ENCODE measurements at regions not wholly inside any gene's neighbourhood (a gene's known extent, or its start where the extent isn't known, plus 50 kb on each side); places are given as distances from the start of the nearest gene placed in this dataset.

- no peak overlapping the region for H3K27ac ChIP-seq (ENCODE audit: low read length)
- H3K4me3 ChIP-seq (ENCODE audit: low read length): no peak overlapping the region
- DNase-seq: no peak
- no peaks in the 10 kb centered on the region for H3K9me3 ChIP-seq (ENCODE audit: control insufficient read depth, low read length)
- 91% methylated on average over 2 of the region's 2 CpGs for WGBS
- ATAC-seq: no peak
- intact Hi-C loops (cut with DNase I): no loop called here
- H3K4me1 ChIP-seq (ENCODE audit: control insufficient read depth, insufficient read depth, low read length): no peaks in the 10 kb centered on the region
- no peaks in the 10 kb centered on the region for H3K27me3 ChIP-seq (ENCODE audit: control insufficient read depth, insufficient read depth)
These were observed 1240.3 kb upstream of the MAP3K7 start for GRCh38 chr6:91827151-91827550.

DNA sequence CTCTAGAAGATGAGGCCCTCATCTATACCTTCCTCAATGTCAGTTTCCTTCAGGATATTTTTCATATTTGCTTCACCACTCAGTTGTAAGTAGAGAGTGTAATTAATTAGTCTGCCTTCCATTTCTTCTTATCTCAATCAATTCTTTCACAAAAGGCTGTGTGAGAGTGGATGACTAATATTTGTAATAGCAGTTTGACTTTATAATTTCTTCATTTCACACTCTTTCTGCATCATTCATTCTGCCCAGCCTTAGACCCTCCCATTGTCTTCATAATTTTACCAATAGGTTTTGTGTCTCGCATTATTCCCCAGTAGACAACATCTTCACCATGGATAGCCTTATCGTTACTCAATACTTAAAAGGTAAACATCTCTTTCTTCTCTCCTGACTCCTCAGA lies 1239.3 kb upstream of the MAP3K7 start:
- Histone ChIP-seq H3K4me1 (ENCODE audit: control insufficient read depth, insufficient read depth, low read length) (no peaks in the 10 kb centered on the region), H3K4me3 (ENCODE audit: low read length) (no peak overlapping the region), H3K27me3 (ENCODE audit: control insufficient read depth, insufficient read depth) (no peaks in the 10 kb centered on the region), H3K9me3 (ENCODE audit: control insufficient read depth, low read length) (no peaks in the 10 kb centered on the region), H3K27ac (ENCODE audit: low read length) (no peak overlapping the region)
- 93% methylated on average over 2 of the region's 2 CpGs for WGBS
- no peak for ATAC-seq
- no peak for DNase-seq
- intact Hi-C loops (cut with DNase I): no loop called here

DNA sequence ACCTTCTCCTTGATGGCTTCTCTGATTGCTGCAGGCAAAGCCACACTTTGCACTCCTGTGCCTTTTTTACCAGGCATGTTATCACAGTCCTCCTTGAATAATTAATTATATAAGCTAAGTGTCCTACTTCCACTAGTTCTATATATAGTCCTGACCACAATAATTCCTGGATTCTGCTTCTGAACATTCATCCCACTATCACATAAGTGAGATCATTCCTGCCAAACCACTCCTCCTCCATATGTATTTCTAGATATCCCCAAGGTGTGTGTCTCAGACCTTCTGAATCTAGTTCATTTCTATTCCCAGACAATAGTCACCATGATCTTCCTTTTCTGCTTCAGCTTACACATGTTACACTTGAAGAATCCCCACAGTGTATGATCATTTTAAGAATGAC lies 1237.5 kb upstream of the MAP3K7 start:
- no peak for ATAC-seq
- intact Hi-C loops (cut with DNase I): no loop called here

GRCh38 chr6:91822581-91822980 lies 1235.7 kb upstream of the MAP3K7 start:
- Histone ChIP-seq H3K27me3 (ENCODE audit: control insufficient read depth, insufficient read depth) (no peaks in the 10 kb centered on the region), H3K4me1 (ENCODE audit: control insufficient read depth, insufficient read depth, low read length) (no peaks in the 10 kb centered on the region), H3K27ac (ENCODE audit: low read length) (no peak overlapping the region), H3K4me3 (ENCODE audit: low read length) (no peak overlapping the region), H3K9me3 (ENCODE audit: control insufficient read depth, low read length) (no peaks in the 10 kb centered on the region)
- intact Hi-C loops (cut with DNase I): no loop called here
- ATAC-seq: no peak
- DNase-seq: no peak

More for the DNA sequence above, 1237.5 kb upstream of the MAP3K7 start:
- H3K4me1 ChIP-seq (ENCODE audit: control insufficient read depth, insufficient read depth, low read length): no peaks in the 10 kb centered on the region
- H3K27me3 ChIP-seq (ENCODE audit: control insufficient read depth, insufficient read depth): no peaks in the 10 kb centered on the region
- H3K4me3 ChIP-seq (ENCODE audit: low read length): no peak overlapping the region
- H3K9me3 ChIP-seq (ENCODE audit: control insufficient read depth, low read length): no peaks in the 10 kb centered on the region
- no peak overlapping the region for H3K27ac ChIP-seq (ENCODE audit: low read length)
- no peak for DNase-seq

DNA sequence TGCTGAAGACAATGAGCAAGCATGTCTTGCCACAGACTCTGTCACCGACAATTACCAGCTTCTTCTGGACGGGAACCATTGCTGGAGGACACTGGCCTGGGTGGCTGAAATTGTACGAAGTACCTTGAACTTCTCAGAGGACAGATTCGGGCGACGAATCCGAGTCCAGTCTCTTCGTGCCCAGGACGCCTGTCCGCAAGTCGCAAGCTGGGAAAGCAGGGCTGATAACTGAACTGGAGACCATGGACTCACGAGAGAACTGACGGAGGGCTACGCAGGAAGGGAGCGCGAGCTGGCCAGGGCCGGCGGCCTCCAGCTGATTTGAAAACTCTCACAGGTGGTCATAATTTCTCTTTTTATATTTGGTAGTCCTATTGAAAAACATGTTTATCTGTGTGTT lies 1229.5 kb upstream of the MAP3K7 start:
- intact Hi-C loops (cut with DNase I): no loop called here
- no peak for ATAC-seq

DNA sequence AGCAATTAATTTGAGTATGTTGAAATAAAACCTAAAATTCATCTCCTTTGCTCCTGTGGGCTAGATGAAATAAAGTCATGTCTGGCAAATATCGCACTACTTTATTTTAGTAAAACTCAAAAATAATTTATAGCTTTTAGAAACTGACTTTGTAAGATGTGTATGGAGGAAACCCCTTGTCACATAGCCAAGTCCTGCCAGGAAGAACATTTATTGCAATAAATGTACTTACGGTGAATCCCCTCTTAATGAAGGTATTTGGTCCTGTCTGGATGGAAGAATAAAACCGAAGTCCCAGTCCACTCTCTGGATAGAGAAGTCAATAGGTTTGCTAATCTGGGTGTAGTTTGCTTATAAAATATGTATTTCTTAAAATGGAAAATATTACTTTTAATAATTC lies 1226.8 kb upstream of the MAP3K7 start:
- no peak for DNase-seq
- intact Hi-C loops (cut with DNase I): no loop called here
- no peak for ATAC-seq

More for the DNA sequence above, 1229.5 kb upstream of the MAP3K7 start:
- H3K9me3 ChIP-seq (ENCODE audit: control insufficient read depth, low read length): no peaks in the 10 kb centered on the region
- no peaks in the 10 kb centered on the region for H3K4me1 ChIP-seq (ENCODE audit: control insufficient read depth, insufficient read depth, low read length)
- DNase-seq: peak in 1 of 3 donors; percentile 19
- WGBS: 95% methylated on average over 18 of the region's 18 CpGs
- H3K27ac ChIP-seq (ENCODE audit: low read length): no peak overlapping the region
- H3K4me3 ChIP-seq (ENCODE audit: low read length): no peak overlapping the region
- H3K27me3 ChIP-seq (ENCODE audit: control insufficient read depth, insufficient read depth): no peaks in the 10 kb centered on the region

GRCh38 chr6:91812596-91813274 lies 1225.9 kb upstream of the MAP3K7 start:
- WGBS: 13% methylated on average over 1 of the region's 1 CpG
- intact Hi-C loops (cut with DNase I): no loop called here
- Histone ChIP-seq H3K4me3 (ENCODE audit: low read length) (no peak overlapping the region), H3K27ac (ENCODE audit: low read length) (no peak overlapping the region), H3K27me3 (ENCODE audit: control insufficient read depth, insufficient read depth) (no peaks in the 10 kb centered on the region), H3K4me1 (ENCODE audit: control insufficient read depth, insufficient read depth, low read length) (no peaks in the 10 kb centered on the region), H3K9me3 (ENCODE audit: control insufficient read depth, low read length) (no peaks in the 10 kb centered on the region)
- no peak for DNase-seq
- ATAC-seq: no peak

More for the DNA sequence above, 1226.8 kb upstream of the MAP3K7 start:
- 73% methylated on average over 3 of the region's 3 CpGs for WGBS
- Histone ChIP-seq H3K4me3 (ENCODE audit: low read length) (no peak overlapping the region), H3K4me1 (ENCODE audit: control insufficient read depth, insufficient read depth, low read length) (no peaks in the 10 kb centered on the region), H3K27ac (ENCODE audit: low read length) (no peak overlapping the region), H3K27me3 (ENCODE audit: control insufficient read depth, insufficient read depth) (no peaks in the 10 kb centered on the region), H3K9me3 (ENCODE audit: control insufficient read depth, low read length) (no peaks in the 10 kb centered on the region)

- no peak overlapping the region for H3K4me3 ChIP-seq (ENCODE audit: low read length)
- H3K9me3 ChIP-seq (ENCODE audit: control insufficient read depth, low read length): no peaks in the 10 kb centered on the region
- ATAC-seq: no peak
- intact Hi-C loops (cut with DNase I): no loop called here
- DNase-seq: no peak
- no peak overlapping the region for H3K27ac ChIP-seq (ENCODE audit: low read length)
- no peaks in the 10 kb centered on the region for H3K27me3 ChIP-seq (ENCODE audit: control insufficient read depth, insufficient read depth)
- WGBS: 84% methylated on average over 3 of the region's 3 CpGs
- H3K4me1 ChIP-seq (ENCODE audit: control insufficient read depth, insufficient read depth, low read length): no peaks in the 10 kb centered on the region
These were observed 1218.1 kb upstream of the MAP3K7 start for GRCh38 chr6:91804981-91805380.

DNA sequence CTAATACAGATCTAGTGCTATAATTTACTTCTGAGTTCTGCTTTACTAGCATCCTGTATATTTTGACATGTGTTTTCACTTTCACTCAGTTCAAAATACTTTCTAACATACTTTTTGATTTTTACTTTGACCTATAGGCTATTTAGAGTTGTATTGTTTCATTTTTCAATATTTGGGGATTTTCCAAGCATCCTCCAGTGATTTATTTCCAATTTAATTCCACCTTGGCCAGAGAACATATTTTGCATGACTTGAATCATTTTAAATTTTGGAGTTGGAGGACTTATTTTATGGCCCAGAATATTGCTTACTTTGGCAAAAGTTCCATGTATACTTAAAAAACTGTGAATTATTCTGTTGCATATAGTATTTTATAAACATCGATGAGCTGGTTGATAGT lies 1215.6 kb upstream of the MAP3K7 start:
- Histone ChIP-seq H3K4me1 (ENCODE audit: control insufficient read depth, insufficient read depth, low read length) (no peaks in the 10 kb centered on the region), H3K9me3 (ENCODE audit: control insufficient read depth, low read length) (no peaks in the 10 kb centered on the region), H3K27ac (ENCODE audit: low read length) (no peak overlapping the region), H3K27me3 (ENCODE audit: control insufficient read depth, insufficient read depth) (no peaks in the 10 kb centered on the region), H3K4me3 (ENCODE audit: low read length) (no peak overlapping the region)
- DNase-seq (no peak), ATAC-seq (no peak)
- intact Hi-C loops (cut with DNase I): no loop called here
- WGBS: 85% methylated on average over 1 of the region's 1 CpG

GRCh38 chr6:91796603-91797002 lies 1209.7 kb upstream of the MAP3K7 start:
- Histone ChIP-seq H3K4me1 (ENCODE audit: control insufficient read depth, insufficient read depth, low read length) (no peaks in the 10 kb centered on the region), H3K27me3 (ENCODE audit: control insufficient read depth, insufficient read depth) (no peaks in the 10 kb centered on the region), H3K9me3 (ENCODE audit: control insufficient read depth, low read length) (no peaks in the 10 kb centered on the region), H3K4me3 (ENCODE audit: low read length) (no peak overlapping the region), H3K27ac (ENCODE audit: low read length) (no peak overlapping the region)
- DNase-seq (no peak), ATAC-seq (no peak)
- intact Hi-C loops (cut with DNase I): no loop called here
- WGBS: 89% methylated on average over 1 of the region's 1 CpG

- DNase-seq (no peak), ATAC-seq (no peak)
- intact Hi-C loops (cut with DNase I): no loop called here
- 64% methylated on average over 2 of the region's 2 CpGs for whole genome bisulfite sequencing
- H3K27ac ChIP-seq (ENCODE audit: low read length): no peak overlapping the region
- H3K9me3 ChIP-seq (ENCODE audit: control insufficient read depth, low read length): no peaks in the 10 kb centered on the region
- no peak overlapping the region for H3K4me3 ChIP-seq (ENCODE audit: low read length)
- H3K27me3 ChIP-seq (ENCODE audit: control insufficient read depth, insufficient read depth): no peaks in the 10 kb centered on the region
- H3K4me1 ChIP-seq (ENCODE audit: control insufficient read depth, insufficient read depth, low read length): no peaks in the 10 kb centered on the region
These were observed 1201.6 kb upstream of the MAP3K7 start for GRCh38 chr6:91788501-91788900.
